Activated CD8-positive, alpha-beta T cell treated with anti-CD3 and anti-CD28 coated beads, Interleukin-2, amount 10 ng/mL, durations not matched to agents 7 days and 5 days (primary cell): ENCODE measurements at regions not wholly inside any gene's neighbourhood (a gene's known extent, or its start where the extent isn't known, plus 50 kb on each side); places are given as distances from the start of the nearest gene placed in this dataset.

ENCODE experiments used
- ATAC-seq: fragments of 150-1000 bp; cut with Tn5 transposase; one replicate; pipeline ENCODE4 v1.10.0; 2021; ENCODE audit warnings: moderate library complexity
- CTCF ChIA-PET: fragments of 350-600 bp; sonication (Branson Sonifier 250); formaldehyde crosslinking; loops from one replicate; lab custom pipeline; 2021; ENCODE audit warnings: antibody characterized with exemption; lab: Charles Lee
- POLR2A ChIA-PET: fragments of 350-600 bp; sonication (Branson Sonifier 250); formaldehyde crosslinking; loops from one replicate; lab custom pipeline; 2021; ENCODE audit warnings: antibody characterized with exemption; lab: Charles Lee
- DNase-seq: peaks from one replicate; pipeline ENCODE4 v3.0.0-alpha.2; 2020
- H3K27ac Mint-ChIP-seq: one replicate; pipeline ENCODE4 v1.8.0; 2021; ENCODE audit warnings: mild to moderate bottlenecking, mixed read lengths
- H3K27me3 Mint-ChIP-seq: one replicate; pipeline ENCODE4 v1.8.0; 2021; ENCODE audit warnings: low read depth, mixed read lengths
- H3K36me3 Mint-ChIP-seq: one replicate; pipeline ENCODE4 v1.8.0; 2021; ENCODE audit warnings: low read depth, mixed read lengths
- H3K4me1 Mint-ChIP-seq: one replicate; pipeline ENCODE4 v1.8.0; 2021; ENCODE audit warnings: low read depth, mixed read lengths
- H3K4me3 Mint-ChIP-seq: one replicate; pipeline ENCODE4 v1.8.0; 2021; ENCODE audit warnings: mild to moderate bottlenecking, mixed read lengths
- H3K9me3 Mint-ChIP-seq: one replicate; pipeline ENCODE4 v1.8.0; 2022; ENCODE audit warnings: mixed read lengths; ENCODE audit not compliant: insufficient read depth

DNA sequence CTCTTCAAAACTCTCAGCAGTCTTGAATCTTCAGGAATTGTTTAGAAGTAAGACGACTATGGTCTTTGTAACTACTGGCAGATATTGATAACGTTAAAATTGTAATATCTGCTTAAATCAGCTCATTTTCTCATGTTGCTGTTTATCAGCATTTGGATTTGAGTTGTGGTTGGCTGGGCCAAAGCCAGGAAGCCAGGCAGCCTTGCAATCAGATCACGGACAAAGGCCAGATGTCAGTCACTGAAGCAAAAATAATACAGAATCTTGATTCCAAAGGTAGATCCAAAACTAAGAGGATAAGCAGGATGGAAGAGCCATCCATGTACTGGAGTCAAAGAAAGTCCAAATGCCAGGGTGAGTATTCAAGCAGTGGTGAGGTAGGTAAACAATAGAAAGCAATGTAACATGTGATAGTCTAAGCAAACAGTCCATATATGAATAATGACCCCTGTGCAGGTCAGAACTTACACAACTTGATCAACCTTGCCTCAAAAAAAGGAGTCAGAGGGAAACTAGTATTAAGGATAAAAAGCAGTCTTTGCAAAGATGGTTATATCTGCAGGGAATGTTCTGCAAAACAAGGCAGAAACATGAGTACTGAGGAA lies 95.8 kb upstream of the RAP1B start:
- H3K27me3 Mint-ChIP-seq: peaks cover 2% of the 10 kb centered on the region
- POLR2A ChIA-PET: no interaction called here
- ATAC-seq (no peak), DNase-seq (no peak)
- H3K36me3 Mint-ChIP-seq: no peaks in the 10 kb centered on the region
- peaks cover 3% of the 10 kb centered on the region for H3K9me3 Mint-ChIP-seq
- no peaks in the 10 kb centered on the region for H3K4me1 Mint-ChIP-seq
- CTCF ChIA-PET: no interaction called here
- H3K27ac Mint-ChIP-seq: no peak overlapping the region
- H3K4me3 Mint-ChIP-seq: no peak overlapping the region

DNA sequence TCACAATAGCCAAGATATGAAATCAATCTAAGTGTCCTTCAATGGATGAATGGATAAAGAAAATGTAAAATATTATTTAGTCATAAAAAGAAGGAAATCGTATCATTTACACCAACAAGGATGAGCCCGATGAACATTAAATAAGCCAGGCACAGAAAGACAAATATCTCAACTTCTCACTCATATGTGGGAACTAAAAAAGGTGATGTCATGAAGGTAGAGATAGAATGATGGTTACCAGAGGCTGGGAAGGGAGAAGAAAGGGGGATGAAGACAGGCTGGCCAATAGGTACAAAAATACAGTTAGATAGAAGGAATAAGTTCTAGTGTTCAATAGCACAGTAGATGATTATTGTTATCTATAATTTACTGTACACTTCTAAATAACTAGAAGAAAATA lies 94.9 kb upstream of the RAP1B start:
- DNase-seq: no peak
- Mint-ChIP-seq H3K4me1 (no peaks in the 10 kb centered on the region), H3K4me3 (no peak overlapping the region), H3K9me3 (peaks cover 3% of the 10 kb centered on the region), H3K36me3 (no peaks in the 10 kb centered on the region), H3K27ac (no peak overlapping the region), H3K27me3 (peaks cover 2% of the 10 kb centered on the region)
- ChIA-PET POLR2A (no interaction called here), CTCF (no interaction called here)
- no peak for ATAC-seq

GRCh38 chr12:68521321-68521839 lies 89.3 kb upstream of the RAP1B start:
- ChIA-PET POLR2A (interaction anchor here (0.8 kb wide), 1 partner anchor 12 kb away, joined by 3 read pairs; no protein-coding TSS in a partner anchor), CTCF (interaction anchor here (1.1 to 1.2 kb wide), 2 partner anchors 12 to 18 kb away, joined by 3 to 4 read pairs; no protein-coding TSS in a partner anchor)
- H3K9me3 Mint-ChIP-seq: peaks cover 9% of the 10 kb centered on the region
- ATAC-seq: no peak
- no peaks in the 10 kb centered on the region for H3K4me1 Mint-ChIP-seq
- H3K4me3 Mint-ChIP-seq: no peak overlapping the region
- DNase-seq: no peak
- H3K36me3 Mint-ChIP-seq: no peaks in the 10 kb centered on the region
- H3K27ac Mint-ChIP-seq: no peak overlapping the region
- peaks cover 2% of the 10 kb centered on the region for H3K27me3 Mint-ChIP-seq

GRCh38 chr12:68521848-68522502 lies 88.7 kb upstream of the RAP1B start:
- Mint-ChIP-seq H3K36me3 (no peaks in the 10 kb centered on the region), H3K27me3 (peaks cover 2% of the 10 kb centered on the region), H3K9me3 (peaks cover 9% of the 10 kb centered on the region), H3K27ac (no peak overlapping the region), H3K4me1 (no peaks in the 10 kb centered on the region), H3K4me3 (no peak overlapping the region)
- ChIA-PET POLR2A (no interaction called here), CTCF (interaction anchor here (1.1 to 1.2 kb wide), 2 partner anchors 12 to 17 kb away, joined by 3 to 4 read pairs; no protein-coding TSS in a partner anchor)
- ATAC-seq (no peak), DNase-seq (no peak)

DNA sequence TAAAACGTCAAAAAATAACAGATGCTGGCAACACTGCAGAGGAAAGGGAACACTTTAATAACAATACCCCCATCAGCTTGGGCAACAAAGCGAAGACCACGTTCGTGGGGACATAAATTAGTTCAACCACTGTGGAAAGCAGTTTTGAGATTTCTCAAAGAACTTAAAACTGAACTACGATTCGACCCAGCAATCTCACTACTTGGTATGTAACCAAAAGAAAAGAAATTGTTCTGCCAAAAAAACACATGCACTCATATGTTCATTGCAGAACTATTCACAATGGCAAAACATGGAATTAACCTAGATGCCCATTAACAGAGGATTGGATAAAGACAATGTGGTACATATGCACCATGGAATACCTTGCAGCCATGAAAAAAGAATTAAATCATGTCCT lies 81.2 kb upstream of the RAP1B start:
- ChIA-PET CTCF (no interaction called here), POLR2A (no interaction called here)
- DNase-seq (no peak), ATAC-seq (no peak)
- Mint-ChIP-seq H3K36me3 (peaks cover 3% of the 10 kb centered on the region), H3K4me3 (no peak overlapping the region), H3K27me3 (peaks cover 2% of the 10 kb centered on the region), H3K27ac (no peak overlapping the region), H3K4me1 (peaks cover 7% of the 10 kb centered on the region), H3K9me3 (peaks cover 9% of the 10 kb centered on the region)

DNA sequence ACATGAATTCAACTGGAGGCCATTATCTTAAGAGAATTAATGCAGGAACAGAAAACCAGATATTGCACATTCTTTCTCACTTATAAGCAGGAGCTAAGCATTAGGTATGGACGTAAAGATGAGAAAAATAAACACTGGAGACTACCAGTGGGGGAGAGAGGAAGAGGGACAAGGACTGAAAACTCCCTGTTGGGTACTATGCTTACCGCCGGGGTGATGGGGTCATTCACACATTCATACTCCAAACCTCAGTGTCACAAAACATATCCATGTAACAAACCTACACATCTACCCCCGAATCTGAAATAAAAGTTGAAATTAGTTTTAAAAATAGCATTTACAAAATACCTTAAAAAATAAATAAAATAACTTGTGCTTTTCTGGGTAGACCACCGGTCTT lies 80.8 kb upstream of the RAP1B start:
- Mint-ChIP-seq H3K9me3 (peaks cover 7% of the 10 kb centered on the region), H3K27ac (no peak overlapping the region), H3K4me1 (peaks cover 7% of the 10 kb centered on the region), H3K4me3 (no peak overlapping the region), H3K27me3 (peaks cover 2% of the 10 kb centered on the region), H3K36me3 (peaks cover 3% of the 10 kb centered on the region)
- ATAC-seq (no peak), DNase-seq (no peak)
- ChIA-PET CTCF (no interaction called here), POLR2A (no interaction called here)

- DNase-seq (no peak), ATAC-seq (no peak)
- ChIA-PET CTCF (no interaction called here), POLR2A (no interaction called here)
- H3K9me3 Mint-ChIP-seq: peaks cover 3% of the 10 kb centered on the region
- peaks cover 2% of the 10 kb centered on the region for H3K27me3 Mint-ChIP-seq
- H3K27ac Mint-ChIP-seq: no peak overlapping the region
- H3K4me1 Mint-ChIP-seq: peaks cover 7% of the 10 kb centered on the region
- no peak overlapping the region for H3K4me3 Mint-ChIP-seq
- H3K36me3 Mint-ChIP-seq: peaks cover 3% of the 10 kb centered on the region
Observed at GRCh38 chr12:68530299-68530698, 80.4 kb upstream of the RAP1B start.

DNA sequence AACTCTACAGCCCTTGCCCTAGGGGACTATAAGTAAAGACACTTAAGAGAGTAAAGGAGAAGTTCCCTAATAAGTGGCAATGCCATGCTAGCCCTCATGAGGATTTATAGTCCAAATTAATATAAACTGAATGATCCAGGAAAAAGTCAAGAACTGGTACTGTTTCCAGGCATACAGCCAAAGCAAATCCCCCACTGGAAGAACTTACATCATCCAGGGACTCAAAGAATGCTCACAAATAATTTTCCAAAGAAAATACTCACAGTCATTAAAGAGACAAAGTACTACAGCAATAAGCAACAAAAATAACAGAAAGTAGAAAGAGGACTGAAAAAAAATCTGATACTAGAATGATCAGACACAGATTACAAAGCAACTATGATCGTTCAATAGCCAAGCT lies 79.7 kb upstream of the RAP1B start:
- no peak overlapping the region for H3K27ac Mint-ChIP-seq
- CTCF ChIA-PET: interaction anchor here (0.7 kb wide), 1 partner anchor 14 kb away, joined by 3 read pairs; no protein-coding TSS in a partner anchor

GRCh38 chr12:68532204-68532886 lies 78.4 kb upstream of the RAP1B start:
- ChIA-PET POLR2A (interaction anchor here (0.6 kb wide), 1 partner anchor 78 kb away, joined by 3 read pairs; the partner anchor contains the start of gene RAP1B), CTCF (no interaction called here)
- DNase-seq: no peak
- Mint-ChIP-seq H3K9me3 (no peaks in the 10 kb centered on the region), H3K27ac (no peak overlapping the region), H3K36me3 (peaks cover 5% of the 10 kb centered on the region), H3K4me1 (peaks cover 18% of the 10 kb centered on the region), H3K4me3 (no peak overlapping the region), H3K27me3 (peaks cover 2% of the 10 kb centered on the region)
- no peak for ATAC-seq

More for the DNA sequence above, 79.7 kb upstream of the RAP1B start:
- ATAC-seq: no peak
- Mint-ChIP-seq H3K9me3 (no peaks in the 10 kb centered on the region), H3K36me3 (peaks cover 3% of the 10 kb centered on the region), H3K27me3 (peaks cover 2% of the 10 kb centered on the region), H3K4me1 (peaks cover 7% of the 10 kb centered on the region), H3K4me3 (no peak overlapping the region)
- DNase-seq: no peak
- POLR2A ChIA-PET: no interaction called here

- H3K27me3 Mint-ChIP-seq: peaks cover 2% of the 10 kb centered on the region
- no peak overlapping the region for H3K27ac Mint-ChIP-seq
- H3K36me3 Mint-ChIP-seq: peaks cover 3% of the 10 kb centered on the region
- ATAC-seq: no peak
- H3K9me3 Mint-ChIP-seq: no peaks in the 10 kb centered on the region
- ChIA-PET CTCF (no interaction called here), POLR2A (interaction anchor here (0.6 kb wide), 1 partner anchor 78 kb away, joined by 3 read pairs; the partner anchor contains the start of gene RAP1B)
- no peak overlapping the region for H3K4me3 Mint-ChIP-seq
- peaks cover 19% of the 10 kb centered on the region for H3K4me1 Mint-ChIP-seq
- no peak for DNase-seq
Observed at GRCh38 chr12:68532887-68533248, 77.8 kb upstream of the RAP1B start.

DNA sequence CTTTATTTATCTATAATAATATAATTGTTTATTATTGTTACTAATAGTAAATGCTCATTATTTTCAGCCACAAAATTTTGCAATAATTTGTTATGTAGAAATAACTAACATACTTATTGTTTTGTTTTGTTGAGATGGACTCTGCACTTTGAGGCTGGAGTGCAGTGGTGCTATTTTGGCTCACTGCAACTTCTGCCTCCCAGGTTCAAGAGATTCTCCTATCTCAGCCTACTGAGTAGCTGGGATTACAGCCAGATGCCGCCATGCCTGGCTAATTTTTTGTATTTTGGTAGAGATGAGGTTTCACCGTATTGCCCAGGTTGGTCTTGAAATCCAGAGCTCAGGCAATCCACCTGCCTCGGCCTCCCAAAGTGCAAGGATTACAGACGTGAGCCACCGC lies 76.6 kb upstream of the RAP1B start:
- H3K9me3 Mint-ChIP-seq: peaks cover 8% of the 10 kb centered on the region
- peaks cover 28% of the 10 kb centered on the region for H3K4me1 Mint-ChIP-seq
- H3K36me3 Mint-ChIP-seq: peaks cover 5% of the 10 kb centered on the region
- POLR2A ChIA-PET: no interaction called here
- H3K4me3 Mint-ChIP-seq: no peak overlapping the region
- ATAC-seq: no peak
- H3K27me3 Mint-ChIP-seq: peaks cover 2% of the 10 kb centered on the region
- DNase-seq: no peak
- H3K27ac Mint-ChIP-seq: no peak overlapping the region
- CTCF ChIA-PET: no interaction called here
